Osteocyte (in vitro differentiated cells): ENCODE measurements at regions not wholly inside any gene's neighbourhood (a gene's known extent, or its start where the extent isn't known, plus 50 kb on each side); places are given as distances from the start of the nearest gene placed in this dataset.

ENCODE experiments used
- DNase-seq: peaks from one replicate; pipeline ENCODE4 v3.0.0; 2021; ENCODE audit warnings: mixed read lengths; ENCODE audit not compliant: unreplicated experiment; ENCODE audit errors: extremely low spot score
- H3K27ac Mint-ChIP-seq: one replicate; pipeline ENCODE4 v1.8.0; 2021; ENCODE audit warnings: mild to moderate bottlenecking, mixed read lengths; ENCODE audit not compliant: unreplicated experiment
- H3K27me3 Mint-ChIP-seq: one replicate; pipeline ENCODE4 v1.8.0; 2021; ENCODE audit warnings: mixed read lengths; ENCODE audit not compliant: unreplicated experiment
- H3K36me3 Mint-ChIP-seq: one replicate; pipeline ENCODE4 v1.8.0; 2021; ENCODE audit warnings: mixed read lengths; ENCODE audit not compliant: unreplicated experiment
- H3K4me1 Mint-ChIP-seq: one replicate; pipeline ENCODE4 v1.8.0; 2021; ENCODE audit warnings: mixed read lengths; ENCODE audit not compliant: unreplicated experiment
- H3K4me3 Mint-ChIP-seq: one replicate; pipeline ENCODE4 v1.8.0; 2021; ENCODE audit warnings: mild to moderate bottlenecking, moderate library complexity, mixed read lengths; ENCODE audit not compliant: unreplicated experiment
- H3K9me3 Mint-ChIP-seq: one replicate; pipeline ENCODE4 v1.8.0; 2021; ENCODE audit warnings: mixed read lengths; ENCODE audit not compliant: unreplicated experiment
- TF ChIP-seq, protein P1 (sequence below): fragments of 200-600 bp; sonication (generic); IDR thresholded peaks from 2 replicates; pipeline ENCODE4 v1.5.0; 2021; ENCODE audit warnings: antibody characterized with exemption, mild to moderate bottlenecking, moderate library complexity

DNA sequence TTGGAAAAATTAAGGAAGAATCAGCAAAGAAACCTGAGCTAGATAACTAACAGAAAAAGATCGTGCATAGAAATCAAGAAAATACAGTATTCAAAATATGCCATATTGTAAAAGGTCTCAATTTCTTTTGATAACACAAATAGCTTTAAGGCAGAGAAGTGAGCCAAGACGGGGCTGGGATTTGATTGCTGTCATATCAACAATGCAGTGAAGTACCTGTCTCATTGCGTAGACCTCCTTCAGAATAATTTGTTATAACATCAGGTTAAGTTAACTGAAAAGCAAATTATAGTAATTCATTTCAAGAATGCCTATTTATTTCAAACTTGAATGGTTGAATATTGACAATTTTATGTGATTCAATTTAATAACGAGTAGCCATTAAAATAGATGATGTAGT lies 453.8 kb upstream of the MAP2 start:
- Mint-ChIP-seq H3K36me3 (no peaks in the 10 kb centered on the region), H3K4me1 (no peaks in the 10 kb centered on the region), H3K27ac (no peak overlapping the region), H3K4me3 (no peak overlapping the region), H3K27me3 (no peaks in the 10 kb centered on the region), H3K9me3 (no peaks in the 10 kb centered on the region)
- no peak for DNase-seq
- TF ChIP-seq, protein P1, sequence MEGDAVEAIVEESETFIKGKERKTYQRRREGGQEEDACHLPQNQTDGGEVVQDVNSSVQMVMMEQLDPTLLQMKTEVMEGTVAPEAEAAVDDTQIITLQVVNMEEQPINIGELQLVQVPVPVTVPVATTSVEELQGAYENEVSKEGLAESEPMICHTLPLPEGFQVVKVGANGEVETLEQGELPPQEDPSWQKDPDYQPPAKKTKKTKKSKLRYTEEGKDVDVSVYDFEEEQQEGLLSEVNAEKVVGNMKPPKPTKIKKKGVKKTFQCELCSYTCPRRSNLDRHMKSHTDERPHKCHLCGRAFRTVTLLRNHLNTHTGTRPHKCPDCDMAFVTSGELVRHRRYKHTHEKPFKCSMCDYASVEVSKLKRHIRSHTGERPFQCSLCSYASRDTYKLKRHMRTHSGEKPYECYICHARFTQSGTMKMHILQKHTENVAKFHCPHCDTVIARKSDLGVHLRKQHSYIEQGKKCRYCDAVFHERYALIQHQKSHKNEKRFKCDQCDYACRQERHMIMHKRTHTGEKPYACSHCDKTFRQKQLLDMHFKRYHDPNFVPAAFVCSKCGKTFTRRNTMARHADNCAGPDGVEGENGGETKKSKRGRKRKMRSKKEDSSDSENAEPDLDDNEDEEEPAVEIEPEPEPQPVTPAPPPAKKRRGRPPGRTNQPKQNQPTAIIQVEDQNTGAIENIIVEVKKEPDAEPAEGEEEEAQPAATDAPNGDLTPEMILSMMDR, result no peak

DNA sequence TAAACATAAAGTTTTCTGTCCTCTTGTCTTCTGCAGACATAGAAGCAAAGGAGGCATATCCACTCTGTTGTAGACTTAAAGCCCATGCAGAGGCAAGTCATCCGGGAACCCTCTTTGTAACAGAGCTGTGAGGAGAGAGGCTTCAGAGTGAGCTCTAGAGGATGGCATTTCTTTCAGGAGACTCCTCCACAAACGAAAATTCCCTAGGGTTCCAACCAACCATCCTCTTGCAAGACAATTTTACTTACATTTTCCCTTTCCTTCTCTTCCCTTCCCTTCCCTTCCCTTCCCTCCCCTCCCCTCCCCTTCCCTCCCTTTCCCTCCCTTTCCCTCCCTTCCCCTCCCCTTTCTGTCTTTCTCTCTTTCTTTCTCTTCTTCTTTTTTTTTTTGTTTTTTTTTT lies 446.3 kb upstream of the MAP2 start:
- no peaks in the 10 kb centered on the region for H3K9me3 Mint-ChIP-seq
- no peak for DNase-seq
- H3K27me3 Mint-ChIP-seq, result no peaks in the 10 kb centered on the region
- H3K36me3 Mint-ChIP-seq, result no peaks in the 10 kb centered on the region
- no peak overlapping the region for H3K4me3 Mint-ChIP-seq
- TF ChIP-seq, protein P1, result no peak
- H3K27ac Mint-ChIP-seq, result no peak overlapping the region
- no peaks in the 10 kb centered on the region for H3K4me1 Mint-ChIP-seq

DNA sequence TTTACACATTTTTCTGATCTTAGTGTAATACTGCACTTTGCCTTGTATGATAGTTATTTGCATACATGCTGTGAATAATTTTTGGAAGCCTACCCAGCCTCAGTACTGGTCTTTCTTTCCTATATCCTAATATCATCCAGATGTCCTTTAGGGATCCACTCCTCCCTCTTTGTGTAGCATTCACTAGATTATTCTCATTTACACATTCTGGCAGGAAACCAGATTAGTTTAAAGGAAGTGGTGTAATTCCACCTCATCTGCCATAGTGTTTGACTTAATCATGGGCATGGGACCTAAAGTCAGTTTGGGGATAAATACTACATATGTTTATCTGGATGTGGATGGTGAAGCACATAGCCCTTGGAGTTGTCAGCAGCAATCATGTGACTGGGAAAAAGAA lies 444.9 kb upstream of the MAP2 start:
- H3K36me3 Mint-ChIP-seq, result no peaks in the 10 kb centered on the region
- no peaks in the 10 kb centered on the region for H3K9me3 Mint-ChIP-seq
- no peak for DNase-seq
- no peak overlapping the region for H3K4me3 Mint-ChIP-seq
- H3K4me1 Mint-ChIP-seq, result no peaks in the 10 kb centered on the region
- no peaks in the 10 kb centered on the region for H3K27me3 Mint-ChIP-seq
- no peak overlapping the region for H3K27ac Mint-ChIP-seq
- TF ChIP-seq, protein P1, result no peak

DNA sequence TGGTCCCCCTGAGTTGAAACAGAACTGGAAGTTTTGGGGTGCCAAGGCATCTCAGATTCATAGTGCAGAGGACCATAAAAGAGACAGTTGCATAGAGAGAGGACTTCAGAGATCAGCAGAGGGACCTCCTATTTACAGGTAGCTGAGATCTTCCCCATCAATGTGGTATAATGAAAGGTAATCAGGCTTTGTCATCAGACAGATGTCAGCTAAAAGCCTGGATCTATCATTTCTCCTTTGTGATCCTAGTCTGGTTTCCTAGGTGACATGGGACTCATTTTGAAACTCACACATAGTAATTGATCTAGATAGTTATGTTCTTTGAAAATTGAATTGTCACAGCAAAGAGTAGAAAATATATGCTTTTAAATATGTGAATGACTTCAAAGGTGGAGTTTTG lies 443.5 kb upstream of the MAP2 start:
- TF ChIP-seq, protein P1, result no peak
- Mint-ChIP-seq H3K27me3 (no peaks in the 10 kb centered on the region), H3K36me3 (no peaks in the 10 kb centered on the region), H3K4me1 (no peaks in the 10 kb centered on the region), H3K9me3 (no peaks in the 10 kb centered on the region), H3K4me3 (no peak overlapping the region), H3K27ac (no peak overlapping the region)
- DNase-seq, result no peak

DNA sequence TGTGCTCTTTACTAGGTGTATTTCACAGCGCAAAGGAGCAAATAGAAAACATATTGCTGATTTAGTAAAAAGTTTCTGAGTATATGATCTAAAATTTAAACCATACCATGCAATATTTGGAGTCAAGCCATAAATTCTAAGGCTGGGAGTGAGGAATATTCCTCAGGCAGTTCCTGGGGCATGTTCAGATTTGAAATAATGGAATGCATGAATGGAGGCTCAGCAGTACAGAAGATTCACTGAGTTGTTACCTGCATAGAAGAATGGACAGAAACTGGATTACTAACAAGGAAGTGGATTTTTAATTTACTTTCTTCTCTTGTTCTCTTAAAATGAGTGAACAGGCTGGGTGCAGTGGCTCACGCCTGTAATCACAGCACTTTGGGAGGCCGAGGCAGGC lies 441.0 kb upstream of the MAP2 start:
- TF ChIP-seq, protein P1, result no peak
- no peak overlapping the region for H3K27ac Mint-ChIP-seq
- H3K27me3 Mint-ChIP-seq, result no peaks in the 10 kb centered on the region
- no peak overlapping the region for H3K4me3 Mint-ChIP-seq
- DNase-seq, result no peak
- H3K9me3 Mint-ChIP-seq, result no peaks in the 10 kb centered on the region
- H3K36me3 Mint-ChIP-seq, result no peaks in the 10 kb centered on the region
- no peaks in the 10 kb centered on the region for H3K4me1 Mint-ChIP-seq
